ENCODE measurements at regions not wholly inside any gene's neighbourhood (a gene's known extent, or its start where the extent isn't known, plus 50 kb on each side); places are given as distances from the start of the nearest gene placed in this dataset.

GRCh38 chr20:57952136-57952535 lies 242.3 kb upstream of the PMEPA1 start:
- no peaks in the 10 kb centered on the region for H3K4me1 ChIP-seq
- intact Hi-C loops (cut with DNase I), result no loop called here
- 91 to 97% methylated on average over 1 of the region's 1 CpG for WGBS, 2 donors
- no peaks in the 10 kb centered on the region for H3K36me3 ChIP-seq
- TF ChIP-seq CTCF (IDR thresholded peaks at IDR 0.05) (no peak), POLR2AphosphoS5 (IDR thresholded peaks at IDR 0.05) (no peak), EP300 (IDR thresholded peaks at IDR 0.05) (no peak), POLR2A (IDR thresholded peaks at IDR 0.05) (no peak)
- H3K4me3 ChIP-seq, result no peak overlapping the region
- H3K9me3 ChIP-seq, result no peaks in the 10 kb centered on the region
- H3K27me3 ChIP-seq, result no peaks in the 10 kb centered on the region
- H3K27ac ChIP-seq, result no peak overlapping the region
- DNase-seq, result no peak

GRCh38 chr20:57951549-57951948 lies 241.7 kb upstream of the PMEPA1 start:
- Histone ChIP-seq H3K36me3 (no peaks in the 10 kb centered on the region), H3K4me3 (no peak overlapping the region), H3K27ac (no peak overlapping the region), H3K27me3 (no peaks in the 10 kb centered on the region), H3K4me1 (no peaks in the 10 kb centered on the region), H3K9me3 (no peaks in the 10 kb centered on the region)
- DNase-seq, result no peak
- WGBS, 2 donors, result 88 to 92% methylated on average over 3 of the region's 3 CpGs
- intact Hi-C loops (cut with DNase I), result no loop called here
- TF ChIP-seq CTCF (IDR thresholded peaks at IDR 0.05) (no peak), POLR2A (IDR thresholded peaks at IDR 0.05) (no peak), EP300 (IDR thresholded peaks at IDR 0.05) (no peak), POLR2AphosphoS5 (IDR thresholded peaks at IDR 0.05) (no peak)

- 86 to 90% methylated on average over 14 of the region's 14 CpGs for WGBS, 2 donors
- Histone ChIP-seq H3K9me3 (no peaks in the 10 kb centered on the region), H3K4me3 (no peak overlapping the region), H3K27me3 (no peaks in the 10 kb centered on the region), H3K27ac (no peak overlapping the region), H3K4me1 (no peaks in the 10 kb centered on the region), H3K36me3 (no peaks in the 10 kb centered on the region)
- intact Hi-C loops (cut with DNase I), result no loop called here
- no peak for TF ChIP-seq EP300 (IDR thresholded peaks at IDR 0.05)
- no peak for TF ChIP-seq POLR2A (IDR thresholded peaks at IDR 0.05)
- TF ChIP-seq POLR2AphosphoS5 (IDR thresholded peaks at IDR 0.05), result no peak
- TF ChIP-seq CTCF (IDR thresholded peaks at IDR 0.05), result no peak
- no peak for DNase-seq
These were observed 241.1 kb upstream of the PMEPA1 start for GRCh38 chr20:57950764-57951485.

GRCh38 chr20:57948180-57948955 lies 238.6 kb upstream of the PMEPA1 start:
- H3K27ac ChIP-seq, result no peak overlapping the region
- intact Hi-C loops (cut with DNase I), result no loop called here
- H3K4me1 ChIP-seq, result no peaks in the 10 kb centered on the region
- 89 to 90% methylated on average over 9 of the region's 9 CpGs for WGBS, 2 donors
- no peaks in the 10 kb centered on the region for H3K27me3 ChIP-seq
- no peak overlapping the region for H3K4me3 ChIP-seq
- no peaks in the 10 kb centered on the region for H3K36me3 ChIP-seq
- DNase-seq, result no peak
- H3K9me3 ChIP-seq, result no peaks in the 10 kb centered on the region
- TF ChIP-seq CTCF (IDR thresholded peaks at IDR 0.05), result no peak
- TF ChIP-seq EP300 (IDR thresholded peaks at IDR 0.05), result no peak
- no peak for TF ChIP-seq POLR2AphosphoS5 (IDR thresholded peaks at IDR 0.05)
- no peak for TF ChIP-seq POLR2A (IDR thresholded peaks at IDR 0.05)
